DND-41 (cell line): ENCODE measurements at regions not wholly inside any gene's neighbourhood (a gene's known extent, or its start where the extent isn't known, plus 50 kb on each side); places are given as distances from the start of the nearest gene placed in this dataset.

Experiments used
- ATAC-seq: fragments of 200-7000 bp; cut with Tn5 transposase; 3 replicates; pipeline ENCODE4 v1.9.1; 2021; ENCODE audit warnings: low read depth; ENCODE audit not compliant: insufficient read depth
- DNase-seq: peaks from one replicate; pipeline ENCODE4 v3.0.0-alpha.2; 2020
- H2AFZ ChIP-seq: 2 replicates; pipeline ENCODE4 v1.6.0; 2012; ENCODE audit warnings: low read depth, low read length
- H3K27ac ChIP-seq: 2 replicates; pipeline ENCODE4 v1.5.1; 2012; ENCODE audit warnings: low read length, inconsistent platforms
- H3K27me3 ChIP-seq: fragments of 200-600 bp; sonication (generic); 2 replicates; pipeline ENCODE4 v1.6.0; 2012; ENCODE audit warnings: low read length, mild to moderate bottlenecking, inconsistent platforms; ENCODE audit not compliant: insufficient read depth, poor library complexity
- H3K36me3 ChIP-seq: 2 replicates; pipeline ENCODE4 v1.5.1; 2012; ENCODE audit warnings: low read length, inconsistent platforms; ENCODE audit not compliant: insufficient read depth
- H3K4me1 ChIP-seq: 2 replicates; pipeline ENCODE4 v1.5.1; 2012; ENCODE audit warnings: mild to moderate bottlenecking, low read length; ENCODE audit not compliant: insufficient read depth
- H3K4me2 ChIP-seq: 2 replicates; pipeline ENCODE4 v1.6.0; 2012; ENCODE audit warnings: mild to moderate bottlenecking, moderate library complexity, low read length, inconsistent platforms; ENCODE audit not compliant: insufficient read depth
- H3K4me3 ChIP-seq, 2 experiments: fragments of 200-600 bp in 1 of 2; shearing (Covaris generic) in 1 of 2; 2 replicates each; pipeline ENCODE4 v1.5.1; 2012 to 2016; ENCODE audit warnings: inconsistent platforms in 2 of 2, low read length in 2 of 2, mild to moderate bottlenecking in 2 of 2, low read depth in 1 of 2, moderate library complexity in 1 of 2
- H3K79me2 ChIP-seq: 2 replicates; pipeline ENCODE4 v1.6.0; 2012; ENCODE audit warnings: low read length, inconsistent platforms; ENCODE audit not compliant: insufficient read depth
- H3K9ac ChIP-seq: 2 replicates; pipeline ENCODE4 v1.6.0; 2012; ENCODE audit warnings: low read depth, mild to moderate bottlenecking, inconsistent platforms, low read length, moderate library complexity
- H3K9me3 ChIP-seq: 2 replicates; pipeline ENCODE4 v1.5.1; 2012; ENCODE audit warnings: low read length, moderate library complexity, mild to moderate bottlenecking, inconsistent platforms; ENCODE audit not compliant: insufficient read depth, severe bottlenecking
- H4K20me1 ChIP-seq: 2 replicates; pipeline ENCODE4 v1.6.0; 2012; ENCODE audit warnings: low read length; ENCODE audit not compliant: insufficient read depth
- CTCF ChIP-seq: IDR thresholded peaks from 2 replicates; pipeline ENCODE4 v1.5.1; 2012; ENCODE audit warnings: borderline replicate concordance, low read length, moderate library complexity, mild to moderate bottlenecking; ENCODE audit not compliant: poor library complexity, severe bottlenecking; ENCODE audit errors: extremely low read depth
- EZH2 ChIP-seq: IDR thresholded peaks from 3 replicates; pipeline ENCODE4 v1.6.1; 2012; ENCODE audit warnings: borderline replicate concordance, low read depth, mild to moderate bottlenecking, moderate library complexity, low read length, inconsistent platforms; ENCODE audit not compliant: severe bottlenecking

GRCh38 chr2:122528061-122528460 is 772.6 kb downstream of the TSN start:
- Histone ChIP-seq H3K9me3 (no peaks in the 10 kb centered on the region), H3K4me1 (no peaks in the 10 kb centered on the region), H2AFZ (no peak overlapping the region), H3K9ac (no peak overlapping the region), H4K20me1 (no peaks in the 10 kb centered on the region), H3K36me3 (no peaks in the 10 kb centered on the region), H3K27me3 (no peaks in the 10 kb centered on the region), H3K4me3 (no peak overlapping the region), H3K79me2 (no peaks in the 10 kb centered on the region), H3K27ac (no peak overlapping the region), H3K4me2 (no peak overlapping the region)
- no peak for DNase-seq
- TF ChIP-seq CTCF (no peak), EZH2 (no peak)
- ATAC-seq, result no peak

- Histone ChIP-seq H3K27me3 (no peaks in the 10 kb centered on the region), H3K9ac (no peak overlapping the region), H3K36me3 (no peaks in the 10 kb centered on the region), H3K4me3 (no peak overlapping the region), H4K20me1 (no peaks in the 10 kb centered on the region), H3K4me1 (no peaks in the 10 kb centered on the region), H3K4me2 (no peak overlapping the region), H3K79me2 (no peaks in the 10 kb centered on the region), H3K27ac (no peak overlapping the region), H3K9me3 (no peaks in the 10 kb centered on the region), H2AFZ (no peak overlapping the region)
- DNase-seq (no peak), ATAC-seq (no peak)
- no peak for TF ChIP-seq CTCF
- no peak for TF ChIP-seq EZH2
Measured at GRCh38 chr2:122528958-122529705, 773.7 kb downstream of the TSN start.

- Histone ChIP-seq H3K4me3 (no peak overlapping the region), H3K27ac (no peak overlapping the region), H3K9me3 (no peaks in the 10 kb centered on the region), H3K79me2 (no peaks in the 10 kb centered on the region), H3K4me2 (no peak overlapping the region), H2AFZ (no peak overlapping the region), H3K4me1 (no peaks in the 10 kb centered on the region), H3K9ac (no peak overlapping the region), H3K36me3 (no peaks in the 10 kb centered on the region), H3K27me3 (no peaks in the 10 kb centered on the region), H4K20me1 (no peaks in the 10 kb centered on the region)
- ATAC-seq, result no peak
- DNase-seq, result no peak
- no peak for TF ChIP-seq CTCF
Measured at GRCh38 chr2:122530814-122531213, 775.4 kb downstream of the TSN start.
